ENCODE measurements at regions not wholly inside any gene's neighbourhood (a gene's known extent, or its start where the extent isn't known, plus 50 kb on each side); places are given as distances from the start of the nearest gene placed in this dataset.

DNA sequence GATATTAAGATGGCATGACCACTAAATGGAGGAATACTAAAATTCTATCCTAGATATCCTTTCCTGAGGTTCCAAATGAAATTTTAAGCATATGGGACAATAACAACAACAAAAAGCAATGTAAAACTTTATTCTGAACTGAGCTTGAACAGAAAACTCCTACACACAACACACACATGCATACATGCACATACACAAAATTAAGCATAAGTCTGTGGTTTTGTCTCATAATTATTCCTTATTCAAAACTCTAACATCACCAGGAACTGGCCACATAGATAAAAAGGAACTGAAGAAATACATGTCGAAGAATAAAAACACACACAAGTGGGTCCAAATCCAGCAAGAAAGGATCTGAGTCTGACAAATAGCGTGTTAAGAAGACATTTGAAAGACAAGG, 168.0 kb downstream of the COX18 start:
- ChIA-PET CTCF (no interaction called here), POLR2A (ENCODE audit: unreplicated experiment) (no interaction called here)
- Histone ChIP-seq H4K20me1 (ENCODE audit: insufficient read depth) (no peaks in the 10 kb centered on the region), H3F3A (ENCODE audit: insufficient read depth, low read depth) (no peaks in the 10 kb centered on the region), H2AFZ (no peak overlapping the region), H3K4me1 (replicated peaks; ENCODE audit: insufficient read depth) (no peaks in the 10 kb centered on the region), H3K4me2 (no peak overlapping the region), H3K9me3 (ENCODE audit: insufficient read depth, low read depth) (no peaks in the 10 kb centered on the region), H3K27me3 (ENCODE audit: insufficient read depth, low read depth) (no peaks in the 10 kb centered on the region), H3K36me3 (ENCODE audit: low read depth) (no peaks in the 10 kb centered on the region), H3K4me3 (no peak overlapping the region), H3K9me2 (ENCODE audit: insufficient read depth) (no peaks in the 10 kb centered on the region), H3K79me2 (ENCODE audit: low read depth) (no peaks in the 10 kb centered on the region), H3K27ac (no peak overlapping the region)
- BruUV-seq (replicated peaks): no TSS peak
- intact Hi-C loops (cut with micrococcal nuclease; ENCODE audit: unreplicated experiment): no loop called here
- DNase-seq: no peak
- TF ChIP-seq EZH2 (IDR thresholded peaks at IDR 0.05; ENCODE audit: low read depth): no peak
- TF ChIP-seq, protein P1, sequence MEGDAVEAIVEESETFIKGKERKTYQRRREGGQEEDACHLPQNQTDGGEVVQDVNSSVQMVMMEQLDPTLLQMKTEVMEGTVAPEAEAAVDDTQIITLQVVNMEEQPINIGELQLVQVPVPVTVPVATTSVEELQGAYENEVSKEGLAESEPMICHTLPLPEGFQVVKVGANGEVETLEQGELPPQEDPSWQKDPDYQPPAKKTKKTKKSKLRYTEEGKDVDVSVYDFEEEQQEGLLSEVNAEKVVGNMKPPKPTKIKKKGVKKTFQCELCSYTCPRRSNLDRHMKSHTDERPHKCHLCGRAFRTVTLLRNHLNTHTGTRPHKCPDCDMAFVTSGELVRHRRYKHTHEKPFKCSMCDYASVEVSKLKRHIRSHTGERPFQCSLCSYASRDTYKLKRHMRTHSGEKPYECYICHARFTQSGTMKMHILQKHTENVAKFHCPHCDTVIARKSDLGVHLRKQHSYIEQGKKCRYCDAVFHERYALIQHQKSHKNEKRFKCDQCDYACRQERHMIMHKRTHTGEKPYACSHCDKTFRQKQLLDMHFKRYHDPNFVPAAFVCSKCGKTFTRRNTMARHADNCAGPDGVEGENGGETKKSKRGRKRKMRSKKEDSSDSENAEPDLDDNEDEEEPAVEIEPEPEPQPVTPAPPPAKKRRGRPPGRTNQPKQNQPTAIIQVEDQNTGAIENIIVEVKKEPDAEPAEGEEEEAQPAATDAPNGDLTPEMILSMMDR (conservative IDR thresholded peaks at IDR 0.05): no peak

DNA sequence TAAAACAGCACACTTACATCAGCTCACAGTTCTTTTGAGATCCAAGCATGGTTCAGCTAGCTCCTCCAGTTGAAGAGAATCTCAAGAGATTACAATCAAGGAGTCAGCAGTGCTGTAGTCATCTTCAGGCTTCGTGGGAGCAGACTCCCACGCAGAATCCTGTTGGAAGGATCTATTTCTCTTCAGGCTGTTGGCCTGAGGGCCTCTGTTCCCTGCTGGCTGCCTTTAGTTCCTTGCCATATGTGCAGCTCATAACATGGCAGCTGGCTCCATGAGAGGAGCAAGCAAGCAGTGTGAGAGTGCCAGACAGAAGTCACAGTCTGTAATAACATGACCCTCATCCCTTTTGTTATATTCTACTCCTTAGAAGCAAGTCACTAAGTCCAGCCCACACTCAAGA, 168.6 kb downstream of the COX18 start:
- Histone ChIP-seq H3F3A (ENCODE audit: insufficient read depth, low read depth) (no peaks in the 10 kb centered on the region), H3K9me3 (ENCODE audit: insufficient read depth, low read depth) (no peaks in the 10 kb centered on the region), H3K36me3 (ENCODE audit: low read depth) (no peaks in the 10 kb centered on the region), H2AFZ (no peak overlapping the region), H3K27ac (no peak overlapping the region), H3K4me2 (no peak overlapping the region), H3K79me2 (ENCODE audit: low read depth) (no peaks in the 10 kb centered on the region), H3K27me3 (ENCODE audit: insufficient read depth, low read depth) (no peaks in the 10 kb centered on the region), H3K9me2 (ENCODE audit: insufficient read depth) (no peaks in the 10 kb centered on the region), H3K4me3 (no peak overlapping the region), H4K20me1 (ENCODE audit: insufficient read depth) (no peaks in the 10 kb centered on the region), H3K4me1 (replicated peaks; ENCODE audit: insufficient read depth) (no peaks in the 10 kb centered on the region)
- no peak for TF ChIP-seq EZH2 (IDR thresholded peaks at IDR 0.05; ENCODE audit: low read depth)
- TF ChIP-seq, protein P1 (conservative IDR thresholded peaks at IDR 0.05): no peak
- no peak for DNase-seq
- CTCF ChIA-PET: no interaction called here
- intact Hi-C loops (cut with micrococcal nuclease; ENCODE audit: unreplicated experiment): no loop called here
- BruUV-seq (replicated peaks): no TSS peak
- POLR2A ChIA-PET (ENCODE audit: unreplicated experiment): no interaction called here

DNA sequence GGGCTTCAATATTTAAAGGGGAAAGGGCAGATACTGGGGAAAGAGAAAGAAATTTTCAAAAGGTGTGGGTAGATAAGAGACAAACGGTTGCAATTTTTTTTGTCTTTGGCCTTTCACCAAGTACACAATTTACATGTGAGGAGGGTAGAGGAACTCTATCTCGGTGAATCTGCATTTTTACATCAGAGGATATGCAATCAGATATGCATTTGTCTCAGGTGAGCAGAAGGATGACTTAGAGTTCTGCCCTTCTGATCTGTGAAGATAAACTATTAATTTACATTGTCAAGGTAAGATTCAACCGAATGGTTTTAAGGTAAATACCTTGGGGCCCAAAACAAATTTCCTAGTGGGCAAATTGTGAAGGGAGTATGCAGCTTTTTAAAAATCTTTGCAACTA, 169.9 kb downstream of the COX18 start:
- Histone ChIP-seq H3K36me3 (ENCODE audit: low read depth) (no peaks in the 10 kb centered on the region), H3K27ac (no peak overlapping the region), H3K4me1 (replicated peaks; ENCODE audit: insufficient read depth) (no peaks in the 10 kb centered on the region), H3F3A (ENCODE audit: insufficient read depth, low read depth) (no peaks in the 10 kb centered on the region), H4K20me1 (ENCODE audit: insufficient read depth) (no peaks in the 10 kb centered on the region), H3K27me3 (ENCODE audit: insufficient read depth, low read depth) (no peaks in the 10 kb centered on the region), H3K4me3 (no peak overlapping the region), H3K4me2 (no peak overlapping the region), H3K9me3 (ENCODE audit: insufficient read depth, low read depth) (no peaks in the 10 kb centered on the region), H2AFZ (no peak overlapping the region), H3K9me2 (ENCODE audit: insufficient read depth) (no peaks in the 10 kb centered on the region), H3K79me2 (ENCODE audit: low read depth) (no peaks in the 10 kb centered on the region)
- ChIA-PET POLR2A (ENCODE audit: unreplicated experiment) (no interaction called here), CTCF (no interaction called here)
- intact Hi-C loops (cut with micrococcal nuclease; ENCODE audit: unreplicated experiment): no loop called here
- TF ChIP-seq, protein P1 (conservative IDR thresholded peaks at IDR 0.05): no peak
- TF ChIP-seq EZH2 (IDR thresholded peaks at IDR 0.05; ENCODE audit: low read depth): no peak
- no peak for DNase-seq
- no TSS peak for BruUV-seq (replicated peaks)
